Ishikawa (cell line): ENCODE measurements at regions not wholly inside any gene's neighbourhood (a gene's known extent, or its start where the extent isn't known, plus 50 kb on each side); places are given as distances from the start of the nearest gene placed in this dataset.

Experiments
- CEBPB ChIP-seq: IDR thresholded peaks from 2 replicates; pipeline ENCODE4 v1.6.1; 2012
- CREB1 ChIP-seq: IDR thresholded peaks from 2 replicates; pipeline ENCODE4 v1.6.1; 2012; ENCODE audit warnings: low read depth
- EGR1 ChIP-seq: IDR thresholded peaks from 2 replicates; pipeline ENCODE4 v1.6.1; 2012
- EP300 ChIP-seq: IDR thresholded peaks from 2 replicates; pipeline ENCODE4 v1.6.1; 2012; ENCODE audit warnings: borderline replicate concordance
- FOXM1 ChIP-seq: IDR thresholded peaks from 2 replicates; pipeline ENCODE4 v1.6.1; 2012; ENCODE audit warnings: low read depth, borderline replicate concordance
- NFIC ChIP-seq: IDR thresholded peaks from 2 replicates; pipeline ENCODE4 v1.6.1; 2012
- RAD21 ChIP-seq: IDR thresholded peaks from 2 replicates; pipeline ENCODE4 v1.6.1; 2012; ENCODE audit warnings: low read depth
- REST ChIP-seq: IDR thresholded peaks from 2 replicates; pipeline ENCODE4 v1.6.1; 2012; ENCODE audit warnings: low read depth, mild to moderate bottlenecking
- TAF1 ChIP-seq: IDR thresholded peaks from 2 replicates; pipeline ENCODE4 v1.6.1; 2012; ENCODE audit warnings: low read depth, mild to moderate bottlenecking
- TCF12 ChIP-seq: IDR thresholded peaks from 2 replicates; pipeline ENCODE4 v1.6.1; 2012; ENCODE audit warnings: low read depth
- TEAD4 ChIP-seq: IDR thresholded peaks from 2 replicates; pipeline ENCODE4 v1.6.1; 2012
- USF1 ChIP-seq: IDR thresholded peaks from 2 replicates; pipeline ENCODE4 v1.6.1; 2012
- YY1 ChIP-seq: IDR thresholded peaks from 2 replicates; pipeline ENCODE4 v1.6.1; 2012; ENCODE audit warnings: low read depth
- ZBTB7A ChIP-seq: IDR thresholded peaks from 2 replicates; pipeline ENCODE4 v1.6.1; 2012; ENCODE audit warnings: low read depth
- TF ChIP-seq, protein P1 (sequence below): IDR thresholded peaks from 2 replicates; pipeline ENCODE4 v1.6.1; 2012

DNA sequence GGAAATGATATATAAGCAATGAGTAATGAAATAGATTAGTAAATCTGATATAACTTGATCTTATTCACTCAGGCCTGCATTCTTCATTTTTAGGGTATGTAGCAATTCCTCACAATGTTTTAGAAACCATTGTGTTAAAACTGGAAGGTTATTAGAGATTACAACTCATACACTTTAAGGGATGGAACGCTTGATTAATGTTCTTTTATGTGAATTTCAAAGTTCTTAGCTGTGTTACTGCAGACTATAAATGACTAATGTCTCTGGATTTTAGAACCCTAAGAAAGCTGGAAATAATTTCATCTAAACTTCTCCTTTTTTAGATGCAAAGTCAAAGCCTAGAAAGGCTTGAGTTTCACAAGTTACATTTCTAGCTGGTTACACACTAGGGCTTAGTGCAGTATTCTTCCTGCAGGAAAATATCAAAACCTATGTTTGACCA, 148.2 kb upstream of the CLEC14A start:
- TF ChIP-seq EGR1 (no peak), TEAD4 (no peak), CEBPB (no peak), CREB1 (no peak), EP300 (no peak), RAD21 (no peak), NFIC (no peak), FOXM1 (no peak), USF1 (no peak), REST (no peak), YY1 (no peak)
- TF ChIP-seq, protein P1, sequence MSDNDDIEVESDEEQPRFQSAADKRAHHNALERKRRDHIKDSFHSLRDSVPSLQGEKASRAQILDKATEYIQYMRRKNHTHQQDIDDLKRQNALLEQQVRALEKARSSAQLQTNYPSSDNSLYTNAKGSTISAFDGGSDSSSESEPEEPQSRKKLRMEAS = no peak

GRCh38 chr14:38400751-38401150, 144.9 kb upstream of the CLEC14A start:
- TF ChIP-seq EP300 (no peak), TAF1 (no peak), TCF12 (no peak), EGR1 (no peak), ZBTB7A (no peak), REST (no peak), CEBPB (no peak), RAD21 (no peak), NFIC (no peak), TEAD4 (no peak), CREB1 (no peak)
- TF ChIP-seq, protein P1 = no peak

DNA sequence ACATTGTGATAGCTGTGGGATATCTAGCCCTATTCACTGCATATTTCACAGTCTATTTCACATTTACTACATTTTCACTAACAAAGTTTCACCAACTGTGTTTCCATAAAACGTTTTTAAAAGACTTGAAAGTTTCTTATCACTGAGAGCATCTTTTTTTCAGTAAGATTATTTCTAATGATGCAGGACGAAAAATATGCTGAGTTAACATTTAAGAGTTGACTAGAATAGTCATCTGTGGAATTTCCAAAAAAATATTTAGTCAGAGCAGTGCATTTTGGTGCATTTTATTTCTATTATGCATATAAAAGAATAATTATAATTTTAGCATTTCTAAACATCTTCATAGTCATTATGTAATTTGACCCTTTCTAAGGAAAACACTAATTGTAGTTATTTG, 143.8 kb upstream of the CLEC14A start:
- TF ChIP-seq, protein P1 = no peak
- TF ChIP-seq USF1 (no peak), TEAD4 (no peak), TCF12 (no peak), EGR1 (no peak), EP300 (no peak), FOXM1 (no peak), CEBPB (no peak)

GRCh38 chr14:38394767-38395166, 138.9 kb upstream of the CLEC14A start:
- no peak for TF ChIP-seq EP300

- TF ChIP-seq, protein P1 = no peak
- TF ChIP-seq NFIC (no peak), EP300 (no peak), EGR1 (no peak), TAF1 (no peak), FOXM1 (no peak), RAD21 (no peak), YY1 (no peak), CEBPB (no peak), CREB1 (no peak), ZBTB7A (no peak), TEAD4 (no peak), USF1 (no peak), REST (no peak), TCF12 (no peak)
Measured at GRCh38 chr14:38394064-38394463, 138.2 kb upstream of the CLEC14A start.
